GM04504 (cell line): ENCODE measurements at regions not wholly inside any gene's neighbourhood (a gene's known extent, or its start where the extent isn't known, plus 50 kb on each side); places are given as distances from the start of the nearest gene placed in this dataset.

Experiments used
- DNase-seq: peaks from one replicate; pipeline ENCODE4 v3.0.0-alpha.2; 2012; ENCODE audit warnings: low read depth

GRCh38 chr5:68482199-68482598 lies 266.6 kb downstream of the PIK3R1 start:
- no peak for DNase-seq

GRCh38 chr5:68484307-68485068 lies 268.9 kb downstream of the PIK3R1 start:
- peak; percentile 80 for DNase-seq

GRCh38 chr5:68489556-68489955 lies 274.0 kb downstream of the PIK3R1 start:
- DNase-seq, result no peak

- DNase-seq, result no peak
Measured at GRCh38 chr5:68490406-68490805, 274.9 kb downstream of the PIK3R1 start.

GRCh38 chr5:68494771-68495170 lies 279.2 kb downstream of the PIK3R1 start:
- no peak for DNase-seq

GRCh38 chr5:68499987-68500386 lies 284.4 kb downstream of the PIK3R1 start:
- DNase-seq, result peak; percentile 30

- DNase-seq, result no peak
Measured at GRCh38 chr5:68500813-68501212, 285.3 kb downstream of the PIK3R1 start.

GRCh38 chr5:68502531-68502930 lies 287.0 kb downstream of the PIK3R1 start:
- DNase-seq, result no peak

- no peak for DNase-seq
Measured at GRCh38 chr5:68504306-68504705, 288.8 kb downstream of the PIK3R1 start.

- DNase-seq, result no peak
Measured at GRCh38 chr5:68505917-68506860, 290.6 kb downstream of the PIK3R1 start.

GRCh38 chr5:68515514-68515913 lies 300.0 kb downstream of the PIK3R1 start:
- DNase-seq, result no peak

- no peak for DNase-seq
Measured at GRCh38 chr5:68518286-68518685, 302.7 kb downstream of the PIK3R1 start.

GRCh38 chr5:68519143-68519542 lies 303.6 kb downstream of the PIK3R1 start:
- DNase-seq, result no peak

GRCh38 chr5:68521776-68522175 lies 306.2 kb downstream of the PIK3R1 start:
- DNase-seq, result no peak

- DNase-seq, result peak; percentile 44
Measured at GRCh38 chr5:68522863-68523262, 307.3 kb downstream of the PIK3R1 start.

GRCh38 chr5:68528821-68529273 lies 313.3 kb downstream of the PIK3R1 start:
- DNase-seq, result no peak

- DNase-seq, result peak; percentile 35
Measured at GRCh38 chr5:68529581-68529980, 314.0 kb downstream of the PIK3R1 start.

- DNase-seq, result no peak
Measured at GRCh38 chr5:68531970-68532369, 316.4 kb downstream of the PIK3R1 start.

- no peak for DNase-seq
Measured at GRCh38 chr5:68533051-68533450, 317.5 kb downstream of the PIK3R1 start.

GRCh38 chr5:68533571-68534084 lies 318.1 kb downstream of the PIK3R1 start:
- DNase-seq, result no peak

- DNase-seq, result no peak
Measured at GRCh38 chr5:68534131-68534940, 318.8 kb downstream of the PIK3R1 start.

GRCh38 chr5:68534956-68535520 lies 319.5 kb downstream of the PIK3R1 start:
- no peak for DNase-seq
